Lower leg skin (tissue), 4 donors: ENCODE measurements at regions not wholly inside any gene's neighbourhood (a gene's known extent, or its start where the extent isn't known, plus 50 kb on each side); places are given as distances from the start of the nearest gene placed in this dataset.

ENCODE experiments used
- DNase-seq, 2 donors: peaks; one replicate each; pipeline ENCODE4 v3.0.0-alpha.2; 2019; ENCODE audit warnings: low spot score in 2 of 2
- H3K4me3 ChIP-seq: fragments of 200-600 bp; sonication (generic); 2 replicates; pipeline ENCODE4 v1.5.1; 2017; ENCODE audit warnings: mild to moderate bottlenecking, low read depth; ENCODE audit not compliant: poor library complexity, severe bottlenecking
- CTCF ChIP-seq, 3 donors: fragments of 450-650 bp; IDR thresholded peaks; one replicate each; pipeline ENCODE4 v1.5.1; 2016; ENCODE audit warnings: antibody characterized with exemption in 3 of 3, mild to moderate bottlenecking in 3 of 3, moderate library complexity in 2 of 3
- POLR2A ChIP-seq, 2 donors: fragments of 450-650 bp; IDR thresholded peaks; one replicate each; pipeline ENCODE4 v1.6.1; 2016 to 2017; ENCODE audit warnings: antibody characterized with exemption in 2 of 2, mild to moderate bottlenecking in 1 of 2, moderate library complexity in 1 of 2
- WGBS, 2 donors: methylation state at CpG; one replicate each; pipeline ENCODE4 v1.1.5; 2018; 5-methylcytosine and 5-hydroxymethylcytosine counted together
- intact Hi-C: fragments of 100-400 bp; cut with DNase I; formaldehyde crosslinking; loops from one replicate; pipeline ENCODE4 v1.15.0; 2023; ENCODE audit warnings: low total_unique reads

DNA sequence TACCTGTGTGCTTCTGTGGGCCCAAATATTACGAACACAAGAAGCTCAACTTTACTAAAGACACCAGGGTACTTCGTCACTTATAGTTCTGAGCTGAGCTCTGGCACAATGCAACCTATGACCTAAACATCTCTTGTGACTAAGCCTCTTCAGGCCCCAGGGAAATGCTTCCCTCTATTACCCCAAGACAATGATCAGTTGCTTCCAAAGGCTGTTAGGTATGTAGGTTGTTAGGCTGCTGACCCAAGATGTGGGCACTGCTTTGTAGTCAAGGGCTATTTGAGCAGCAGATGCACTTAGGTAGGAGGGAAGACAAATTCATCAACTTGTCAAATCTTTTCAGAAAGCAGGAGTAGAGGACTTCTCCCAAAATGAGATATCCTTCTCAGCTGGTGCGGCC is 640.1 kb downstream of the EPHA4 start:
- 90 to 92% methylated on average over 3 of the region's 3 CpGs for WGBS, 2 donors
- intact Hi-C loops, result no loop called here
- no peak overlapping the region for H3K4me3 ChIP-seq
- no peak for DNase-seq
- no peak for TF ChIP-seq POLR2A (IDR thresholded peaks at IDR 0.05)
- no peak for TF ChIP-seq CTCF (IDR thresholded peaks at IDR 0.05)

DNA sequence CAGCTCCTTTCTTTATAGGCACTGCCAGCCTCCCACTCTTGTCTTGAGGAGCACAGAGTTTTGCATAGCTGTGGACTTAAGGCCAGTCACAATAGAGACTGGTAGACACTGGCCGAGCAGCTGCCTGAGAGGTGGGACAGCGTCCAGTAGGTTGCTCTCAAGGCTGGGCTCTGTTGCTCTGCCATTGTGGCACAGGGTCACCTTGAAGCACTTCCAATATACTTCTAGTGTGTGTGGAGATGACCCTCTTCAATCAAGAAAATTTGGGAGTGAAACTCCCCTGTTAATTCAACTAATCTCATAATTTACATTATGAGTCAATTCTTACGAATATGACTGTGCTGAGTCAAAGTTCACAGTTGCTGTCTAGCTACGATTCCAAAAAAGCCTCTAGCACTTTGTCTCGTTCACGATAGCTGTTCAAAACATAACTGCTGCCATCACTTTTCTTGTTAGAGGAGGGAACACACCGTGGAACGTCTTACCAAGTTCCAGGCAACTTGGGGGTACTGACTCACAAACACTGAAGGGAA is 636.2 kb downstream of the EPHA4 start:
- DNase-seq, result no peak
- WGBS, 2 donors, result 60 to 81% methylated on average over 8 of the region's 8 CpGs
- TF ChIP-seq POLR2A (IDR thresholded peaks at IDR 0.05), result no peak
- no peak for TF ChIP-seq CTCF (IDR thresholded peaks at IDR 0.05)

GRCh38 chr2:220936641-220937197 is 635.4 kb downstream of the EPHA4 start:
- TF ChIP-seq POLR2A (IDR thresholded peaks at IDR 0.05) (no peak), CTCF (IDR thresholded peaks at IDR 0.05) (no peak)

More for the DNA sequence above, 636.2 kb downstream of the EPHA4 start:
- intact Hi-C loops, result no loop called here
- no peak overlapping the region for H3K4me3 ChIP-seq

DNA sequence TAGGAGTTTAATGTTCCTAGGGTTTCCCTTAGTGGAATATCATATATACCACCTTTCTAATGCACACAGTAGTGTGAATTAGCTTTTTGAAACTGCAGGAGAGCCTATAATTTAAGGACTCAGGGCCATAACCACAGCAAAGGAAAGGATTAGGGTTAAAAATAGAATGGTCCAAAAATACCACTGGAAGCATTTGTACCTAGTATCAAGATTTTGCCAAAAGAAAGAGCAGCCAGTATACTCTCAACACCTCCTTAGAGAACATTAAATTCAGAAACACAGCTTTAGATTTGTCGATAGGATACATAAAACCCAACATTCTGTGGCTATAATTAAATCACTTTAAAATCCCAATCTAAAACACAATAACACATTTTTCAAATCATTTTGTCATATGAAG is 634.9 kb downstream of the EPHA4 start:
- 46 to 63% methylated on average over 1 of the region's 1 CpG for WGBS, 2 donors
- H3K4me3 ChIP-seq, result no peak overlapping the region
- DNase-seq, result no peak
- TF ChIP-seq POLR2A (IDR thresholded peaks at IDR 0.05), result no peak
- TF ChIP-seq CTCF (IDR thresholded peaks at IDR 0.05), result no peak
- intact Hi-C loops, result no loop called here

More at GRCh38 chr2:220936641-220937197, 635.4 kb downstream of the EPHA4 start:
- intact Hi-C loops, result no loop called here
- no peak for DNase-seq
- WGBS, 2 donors, result 87 to 92% methylated on average over 4 of the region's 4 CpGs
- no peak overlapping the region for H3K4me3 ChIP-seq

GRCh38 chr2:220940646-220941045 is 631.5 kb downstream of the EPHA4 start:
- H3K4me3 ChIP-seq, result no peak overlapping the region
- intact Hi-C loops, result no loop called here
- no peak for TF ChIP-seq CTCF (IDR thresholded peaks at IDR 0.05)
- no peak for TF ChIP-seq POLR2A (IDR thresholded peaks at IDR 0.05)
- no peak for DNase-seq
- 87 to 88% methylated on average over 11 of the region's 11 CpGs for WGBS, 2 donors

GRCh38 chr2:220941683-220942082 is 630.4 kb downstream of the EPHA4 start:
- intact Hi-C loops, result no loop called here
- TF ChIP-seq POLR2A (IDR thresholded peaks at IDR 0.05) (no peak), CTCF (IDR thresholded peaks at IDR 0.05) (no peak)
- WGBS, 2 donors, result 74 to 75% methylated on average over 1 of the region's 1 CpG
- no peak for DNase-seq
- H3K4me3 ChIP-seq, result no peak overlapping the region
